ENCODE measurements at regions not wholly inside any gene's neighbourhood (a gene's known extent, or its start where the extent isn't known, plus 50 kb on each side); places are given as distances from the start of the nearest gene placed in this dataset.
A peak's percentile ranks its signal among the peaks of the same experiment; 100 is the strongest.

DNA sequence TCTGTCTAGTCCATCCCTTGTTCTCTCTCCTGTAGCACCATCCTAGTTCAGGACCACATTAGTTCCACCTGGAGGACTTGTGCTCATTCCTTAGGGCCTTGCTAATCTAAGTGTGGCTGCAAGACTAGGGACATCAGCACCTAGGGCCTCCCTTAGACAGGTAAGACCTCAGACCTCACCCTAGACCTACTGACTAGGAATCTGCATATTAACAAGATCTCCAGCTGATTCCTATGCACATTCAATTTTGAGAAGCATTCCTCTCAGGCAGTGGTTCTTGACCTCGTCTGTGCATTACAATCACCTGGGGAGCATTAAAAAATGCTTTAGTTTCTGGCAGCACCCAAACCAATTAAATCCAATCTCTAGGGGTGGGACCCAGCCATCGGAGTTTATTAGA is 238.4 kb upstream of the RGMA start:
- in situ Hi-C loops (cut with HindIII; ENCODE audit: low pct_ligation_motif_present, low sequenced_read_pairs) = no loop called here
- no peaks in the 10 kb centered on the region for H3K27me3 ChIP-seq (replicated peaks)
- no peak for DNase-seq
- TF ChIP-seq, protein P1, sequence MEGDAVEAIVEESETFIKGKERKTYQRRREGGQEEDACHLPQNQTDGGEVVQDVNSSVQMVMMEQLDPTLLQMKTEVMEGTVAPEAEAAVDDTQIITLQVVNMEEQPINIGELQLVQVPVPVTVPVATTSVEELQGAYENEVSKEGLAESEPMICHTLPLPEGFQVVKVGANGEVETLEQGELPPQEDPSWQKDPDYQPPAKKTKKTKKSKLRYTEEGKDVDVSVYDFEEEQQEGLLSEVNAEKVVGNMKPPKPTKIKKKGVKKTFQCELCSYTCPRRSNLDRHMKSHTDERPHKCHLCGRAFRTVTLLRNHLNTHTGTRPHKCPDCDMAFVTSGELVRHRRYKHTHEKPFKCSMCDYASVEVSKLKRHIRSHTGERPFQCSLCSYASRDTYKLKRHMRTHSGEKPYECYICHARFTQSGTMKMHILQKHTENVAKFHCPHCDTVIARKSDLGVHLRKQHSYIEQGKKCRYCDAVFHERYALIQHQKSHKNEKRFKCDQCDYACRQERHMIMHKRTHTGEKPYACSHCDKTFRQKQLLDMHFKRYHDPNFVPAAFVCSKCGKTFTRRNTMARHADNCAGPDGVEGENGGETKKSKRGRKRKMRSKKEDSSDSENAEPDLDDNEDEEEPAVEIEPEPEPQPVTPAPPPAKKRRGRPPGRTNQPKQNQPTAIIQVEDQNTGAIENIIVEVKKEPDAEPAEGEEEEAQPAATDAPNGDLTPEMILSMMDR (IDR thresholded peaks at IDR 0.05; ENCODE audit: low read depth, low read length, missing control alignments) = no peak
- no peak overlapping the region for H3K4me3 ChIP-seq (ENCODE audit: low read depth, low read length)
- H3K36me3 ChIP-seq (replicated peaks) = no peaks in the 10 kb centered on the region
- no peak overlapping the region for H3K27ac ChIP-seq

DNA sequence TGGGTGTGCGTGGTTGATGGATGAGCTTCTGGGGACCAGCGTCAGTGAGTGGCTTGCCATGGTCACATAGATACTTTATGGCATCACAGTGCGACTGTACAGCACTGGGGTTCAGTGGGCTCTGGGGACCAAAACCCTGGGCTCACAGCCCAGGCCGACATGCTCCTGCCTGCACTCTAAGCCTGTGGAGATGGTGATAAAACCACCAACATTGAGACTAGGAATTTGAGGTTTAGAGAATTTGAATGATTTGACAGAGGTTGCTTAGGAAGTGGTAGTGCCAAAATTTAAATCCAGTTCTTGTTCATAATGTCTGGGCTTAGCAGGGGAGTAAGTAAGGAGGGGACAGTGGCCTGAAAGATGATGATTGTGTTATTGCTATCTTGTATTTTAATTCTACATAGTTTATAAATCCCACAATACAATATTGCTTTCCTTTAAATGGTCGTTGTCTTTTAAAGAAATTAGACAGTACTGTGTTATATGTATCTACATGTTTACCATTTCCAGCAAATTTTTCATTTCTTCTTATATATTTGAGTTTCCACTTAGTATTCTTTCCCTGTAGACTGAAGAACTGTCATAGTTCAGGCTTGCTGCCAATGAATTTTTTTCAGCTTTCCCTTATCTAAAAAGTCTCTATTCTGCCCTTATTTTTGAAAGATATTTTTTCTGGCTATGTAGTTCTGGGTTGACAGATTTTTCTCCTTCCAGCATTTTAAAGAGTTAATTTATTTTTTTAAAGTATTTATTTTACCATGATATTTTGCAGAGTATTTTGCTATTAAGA is 235.4 kb upstream of the RGMA start:
- in situ Hi-C loops (cut with HindIII; ENCODE audit: low pct_ligation_motif_present, low sequenced_read_pairs) = no loop called here
- no peak for DNase-seq
- TF ChIP-seq, protein P1 (IDR thresholded peaks at IDR 0.05; ENCODE audit: low read depth, low read length, missing control alignments) = no peak
- no peak overlapping the region for H3K4me3 ChIP-seq (ENCODE audit: low read depth, low read length)
- no peaks in the 10 kb centered on the region for H3K27me3 ChIP-seq (replicated peaks)
- H3K36me3 ChIP-seq (replicated peaks) = no peaks in the 10 kb centered on the region
- no peak overlapping the region for H3K27ac ChIP-seq

DNA sequence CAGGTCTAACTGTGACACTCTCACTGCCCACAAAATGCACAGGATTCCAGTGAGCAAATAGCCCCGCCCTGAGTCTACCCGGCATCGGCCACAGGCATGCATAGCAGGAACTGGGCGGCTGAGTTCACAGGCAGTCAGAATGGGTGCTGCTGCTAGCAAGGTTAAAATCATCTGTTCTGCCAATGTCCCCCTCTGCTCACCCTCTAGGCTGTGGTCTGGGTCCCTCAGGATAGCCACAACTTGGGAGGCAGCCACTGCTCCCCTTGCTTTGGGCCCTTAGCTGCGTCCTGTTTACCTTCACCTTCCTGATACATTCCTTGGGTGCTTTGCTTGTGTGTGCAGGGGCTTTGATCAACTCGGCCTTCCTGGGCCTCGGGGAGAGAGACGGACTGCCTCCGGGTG is 232.9 kb upstream of the RGMA start:
- H3K36me3 ChIP-seq (replicated peaks) = no peaks in the 10 kb centered on the region
- H3K27me3 ChIP-seq (replicated peaks) = no peaks in the 10 kb centered on the region
- peak; percentile 25 for DNase-seq
- H3K4me3 ChIP-seq (ENCODE audit: low read depth, low read length) = no peak overlapping the region
- H3K27ac ChIP-seq = no peak overlapping the region
- TF ChIP-seq, protein P1 (IDR thresholded peaks at IDR 0.05; ENCODE audit: low read depth, low read length, missing control alignments) = no peak
- in situ Hi-C loops (cut with HindIII; ENCODE audit: low pct_ligation_motif_present, low sequenced_read_pairs) = no loop called here

DNA sequence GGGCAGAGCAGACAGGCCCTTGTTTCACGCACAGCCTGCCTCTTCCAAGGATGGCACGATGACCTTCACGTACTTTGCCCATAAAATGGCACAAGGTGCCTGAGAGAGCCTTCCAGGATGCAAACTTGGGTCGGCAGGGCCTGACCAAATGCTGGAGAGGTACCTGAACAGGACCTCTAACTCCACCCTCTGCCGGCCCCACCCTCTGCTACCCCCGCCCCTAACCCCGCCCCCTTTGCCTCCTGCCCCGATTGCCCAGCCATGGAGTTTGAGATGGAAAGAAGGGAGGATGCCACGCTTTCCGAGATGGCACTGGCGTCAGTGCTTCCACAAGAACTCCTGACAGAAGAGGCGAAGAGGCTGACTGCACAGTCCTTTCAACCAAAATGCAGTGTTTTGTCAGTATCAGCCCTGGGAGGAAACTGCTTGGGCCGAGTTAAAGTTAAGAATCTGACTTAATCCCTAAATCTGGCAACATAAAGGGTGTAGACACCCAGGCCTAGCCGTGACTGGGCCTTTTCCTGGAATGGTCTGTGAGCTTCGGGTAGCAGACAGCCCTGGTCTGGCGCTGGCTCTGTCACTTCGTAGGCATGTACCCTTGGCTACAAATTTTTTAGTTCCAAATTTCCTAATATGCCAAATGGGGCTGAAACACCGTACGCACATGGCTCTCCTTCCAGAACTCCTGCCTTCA is 230.3 kb upstream of the RGMA start:
- in situ Hi-C loops (cut with HindIII; ENCODE audit: low pct_ligation_motif_present, low sequenced_read_pairs) = no loop called here
- H3K4me3 ChIP-seq (ENCODE audit: low read depth, low read length) = no peak overlapping the region
- TF ChIP-seq, protein P1 (IDR thresholded peaks at IDR 0.05; ENCODE audit: low read depth, low read length, missing control alignments) = no peak
- H3K36me3 ChIP-seq (replicated peaks) = no peaks in the 10 kb centered on the region
- H3K27me3 ChIP-seq (replicated peaks) = no peaks in the 10 kb centered on the region
- no peak for DNase-seq
- no peak overlapping the region for H3K27ac ChIP-seq

DNA sequence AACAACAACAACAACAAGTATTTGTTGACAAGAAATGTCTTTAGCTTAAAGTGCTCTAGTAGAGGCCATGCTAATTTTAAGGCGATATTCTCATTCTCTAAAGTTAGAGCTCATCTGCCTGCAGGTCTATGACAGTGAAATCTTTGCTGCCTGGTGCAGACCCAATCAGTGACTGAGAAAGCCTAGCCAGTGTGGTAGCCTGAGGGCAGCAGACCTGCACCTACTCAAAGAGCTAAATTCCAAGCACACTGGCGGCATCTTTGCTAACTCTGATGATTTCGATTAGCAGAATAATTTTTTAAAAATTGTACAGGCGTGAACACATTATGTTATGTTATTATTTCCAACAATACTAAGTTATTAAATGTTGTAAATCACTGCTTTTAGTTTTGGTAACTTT is 228.8 kb upstream of the RGMA start:
- in situ Hi-C loops (cut with HindIII; ENCODE audit: low pct_ligation_motif_present, low sequenced_read_pairs) = no loop called here
- Histone ChIP-seq H3K27me3 (replicated peaks) (no peaks in the 10 kb centered on the region), H3K36me3 (replicated peaks) (no peaks in the 10 kb centered on the region), H3K27ac (no peak overlapping the region), H3K4me3 (ENCODE audit: low read depth, low read length) (no peak overlapping the region)
- TF ChIP-seq, protein P1 (IDR thresholded peaks at IDR 0.05; ENCODE audit: low read depth, low read length, missing control alignments) = no peak
- no peak for DNase-seq

Data from brain microvascular endothelial cell (primary cell).